HL-60/S4 treated with retinoic acid at 250 ng/mL for 4 days and 3 days (cell line): ENCODE measurements at regions not wholly inside any gene's neighbourhood (a gene's known extent, or its start where the extent isn't known, plus 50 kb on each side); places are given as distances from the start of the nearest gene placed in this dataset.

Experiments used
- in situ Hi-C: fragments of 300-500 bp; cut with MboI; formaldehyde crosslinking; loops from 2 replicates; pipeline ENCODE4 v1.7.0; 2022; ENCODE audit warnings: low sequenced_read_pairs

DNA sequence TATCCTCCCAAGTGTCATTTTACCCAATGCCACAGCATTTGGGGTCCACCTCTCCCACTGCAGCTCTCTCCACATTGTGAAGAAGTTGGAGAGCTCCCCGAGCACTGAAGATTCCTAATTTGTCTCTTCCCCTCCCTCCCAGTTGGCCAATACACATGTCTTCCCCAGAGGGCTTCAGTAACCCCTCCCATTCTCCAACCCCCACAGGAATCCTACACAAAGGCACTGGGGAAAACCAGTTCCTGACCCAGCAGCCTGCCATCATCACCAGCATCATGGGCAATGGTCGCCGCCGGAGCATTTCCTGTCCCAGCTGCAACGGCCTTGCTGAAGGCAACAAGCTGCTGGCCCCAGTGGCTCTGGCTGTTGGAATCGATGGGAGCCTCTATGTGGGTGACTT is 87.3 kb upstream of the WWC1 start:
- in situ Hi-C loops = loop anchor here (25.0 kb wide), 1 partner anchor 467 kb away; no protein-coding TSS in a partner anchor

DNA sequence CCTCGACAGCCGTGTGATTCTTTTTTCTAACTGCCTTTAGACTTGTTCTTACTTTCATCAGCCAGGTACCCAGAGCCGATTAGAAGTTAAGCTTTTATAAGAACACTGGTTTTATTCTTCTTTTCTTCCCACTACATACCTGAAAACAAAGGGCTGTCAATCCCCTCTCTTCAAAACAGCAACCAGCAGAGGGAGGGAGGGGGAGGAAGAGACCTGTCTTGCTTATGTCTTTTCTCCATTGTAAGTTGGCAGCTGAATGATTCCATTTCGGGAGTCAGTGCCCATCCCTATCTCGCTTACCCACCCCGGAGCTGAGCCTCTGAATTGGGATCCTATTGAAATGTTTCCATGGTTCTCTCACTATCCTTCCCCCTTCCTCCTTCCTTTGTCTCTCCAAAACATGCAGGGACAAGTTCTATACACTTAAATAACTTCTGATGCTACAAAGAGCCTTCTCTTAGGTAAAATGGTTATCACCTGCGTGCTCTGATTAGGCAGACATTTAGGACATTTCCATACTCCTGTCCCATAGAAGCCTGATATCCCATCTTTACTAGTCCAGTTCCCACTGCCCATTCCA is 83.9 kb upstream of the WWC1 start:
- in situ Hi-C loops = loop anchor here (25.0 kb wide), 1 partner anchor 470 kb away; no protein-coding TSS in a partner anchor

DNA sequence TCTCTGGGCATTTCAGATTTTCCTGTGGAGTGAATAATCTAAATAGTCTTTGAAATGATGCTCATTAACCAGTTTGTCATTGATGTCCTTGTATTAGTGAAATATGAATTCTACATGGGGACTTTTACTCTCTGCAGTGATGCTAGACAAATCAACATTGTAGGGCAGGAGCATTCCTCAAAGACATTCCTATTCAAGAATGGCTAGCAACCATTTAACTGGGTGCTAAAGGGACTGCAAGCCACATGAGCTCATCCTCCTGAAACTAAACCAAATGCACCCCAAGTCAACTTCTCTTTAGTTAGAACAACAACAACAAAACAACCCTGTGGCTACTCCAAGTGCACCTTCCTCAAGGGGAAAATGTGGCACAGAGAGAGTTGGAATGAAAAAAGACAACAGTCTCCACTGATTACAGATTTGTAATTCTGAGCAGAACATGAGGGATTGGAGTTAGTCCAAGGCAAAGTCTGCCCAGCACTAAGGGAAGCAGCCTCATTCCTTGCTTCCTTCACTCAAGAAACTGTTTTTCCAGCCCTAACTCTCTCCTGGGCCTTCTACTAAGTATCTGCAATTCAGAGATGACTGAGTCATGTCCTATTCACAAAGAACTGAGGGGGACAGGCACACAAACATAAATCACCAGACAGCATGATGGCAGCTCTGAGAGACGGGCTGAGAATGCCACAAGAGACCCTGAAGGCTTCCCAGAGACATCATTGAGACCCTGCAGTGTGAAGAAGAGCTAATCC is 82.0 kb upstream of the WWC1 start:
- in situ Hi-C loops = loop anchor here (25.0 kb wide), 1 partner anchor 472 kb away; no protein-coding TSS in a partner anchor

GRCh38 chr5:168209997-168210396 is 81.4 kb upstream of the WWC1 start:
- in situ Hi-C loops = loop anchor here (25.0 kb wide), 1 partner anchor 473 kb away; no protein-coding TSS in a partner anchor

DNA sequence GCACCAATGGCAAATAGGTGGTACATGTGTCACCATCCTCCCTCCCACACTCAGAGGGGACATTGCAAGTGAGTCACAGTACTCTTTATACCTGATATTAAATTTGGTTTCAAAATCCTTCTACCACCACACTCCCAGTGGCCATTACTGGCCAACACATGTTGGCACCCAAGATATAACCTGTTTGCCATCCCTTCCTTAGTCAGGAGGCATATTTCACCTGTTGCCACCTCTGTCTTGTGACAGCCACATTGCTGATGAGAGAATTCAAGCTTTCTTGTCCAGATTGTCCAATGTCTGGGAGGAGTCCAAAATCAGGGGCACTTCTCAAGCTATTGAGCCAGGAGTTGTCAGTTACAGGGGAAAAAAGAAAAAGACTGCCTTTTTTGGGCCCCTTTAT is 80.2 kb upstream of the WWC1 start:
- in situ Hi-C loops = loop anchor here (25.0 kb wide), 1 partner anchor 474 kb away; no protein-coding TSS in a partner anchor

GRCh38 chr5:168211936-168212335 is 79.5 kb upstream of the WWC1 start:
- in situ Hi-C loops = loop anchor here (25.0 kb wide), 1 partner anchor 475 kb away; no protein-coding TSS in a partner anchor

DNA sequence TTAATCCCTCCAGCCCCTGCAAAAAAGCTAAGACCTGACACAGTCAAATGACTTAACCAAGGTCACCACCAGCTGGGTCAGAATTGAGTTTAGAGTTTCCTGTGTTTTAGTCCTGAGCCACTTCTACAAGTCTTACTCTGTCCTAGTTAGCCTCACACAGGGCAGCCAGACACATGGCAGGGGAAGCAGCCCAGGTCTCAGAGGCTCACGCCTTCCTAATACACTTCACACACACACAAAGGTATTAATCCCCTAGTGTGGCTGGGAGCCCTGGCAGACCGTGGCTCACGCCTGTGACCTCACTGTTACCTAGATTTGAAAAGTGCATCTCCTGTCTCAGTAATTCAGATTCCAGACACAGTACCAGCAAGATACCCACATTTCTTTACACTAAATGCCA is 77.4 kb upstream of the WWC1 start:
- in situ Hi-C loops = loop anchor here (25.0 kb wide), 1 partner anchor 477 kb away; no protein-coding TSS in a partner anchor

- in situ Hi-C loops = loop anchor here (25.0 kb wide), 1 partner anchor 478 kb away; no protein-coding TSS in a partner anchor
Measured at GRCh38 chr5:168214886-168215285, 76.6 kb upstream of the WWC1 start.

GRCh38 chr5:168215646-168216045 is 75.8 kb upstream of the WWC1 start:
- in situ Hi-C loops = loop anchor here (25.0 kb wide), 1 partner anchor 478 kb away; no protein-coding TSS in a partner anchor

- in situ Hi-C loops = loop anchor here (25.0 kb wide), 1 partner anchor 480 kb away; no protein-coding TSS in a partner anchor
Measured at GRCh38 chr5:168216989-168217388, 74.5 kb upstream of the WWC1 start.

DNA sequence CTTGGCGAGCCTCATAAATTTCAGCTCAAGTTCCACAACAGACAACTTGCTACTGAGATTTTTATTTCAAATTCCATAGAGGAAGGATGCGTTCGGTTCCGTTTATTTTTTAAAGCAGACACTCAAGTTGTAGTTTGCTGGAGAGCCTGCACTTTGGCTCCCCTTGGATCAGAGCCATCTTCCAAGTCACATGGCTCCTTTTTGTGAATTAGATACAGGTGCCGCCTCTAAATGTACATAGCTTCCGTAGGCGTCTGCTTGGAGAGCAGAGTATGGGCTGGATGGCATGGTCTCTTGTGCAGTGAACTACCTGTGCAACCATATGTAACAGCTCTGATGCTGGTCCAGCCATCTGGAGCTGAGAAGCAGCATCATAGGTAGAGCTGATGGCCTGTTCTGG is 73.9 kb upstream of the WWC1 start:
- in situ Hi-C loops = loop anchor here (25.0 kb wide), 1 partner anchor 480 kb away; no protein-coding TSS in a partner anchor

GRCh38 chr5:168218746-168219145 is 72.7 kb upstream of the WWC1 start:
- in situ Hi-C loops = loop anchor here (25.0 kb wide), 1 partner anchor 481 kb away; no protein-coding TSS in a partner anchor

GRCh38 chr5:168219515-168220410 is 71.7 kb upstream of the WWC1 start:
- in situ Hi-C loops = loop anchor here (25.0 kb wide), 1 partner anchor 482 kb away; no protein-coding TSS in a partner anchor

DNA sequence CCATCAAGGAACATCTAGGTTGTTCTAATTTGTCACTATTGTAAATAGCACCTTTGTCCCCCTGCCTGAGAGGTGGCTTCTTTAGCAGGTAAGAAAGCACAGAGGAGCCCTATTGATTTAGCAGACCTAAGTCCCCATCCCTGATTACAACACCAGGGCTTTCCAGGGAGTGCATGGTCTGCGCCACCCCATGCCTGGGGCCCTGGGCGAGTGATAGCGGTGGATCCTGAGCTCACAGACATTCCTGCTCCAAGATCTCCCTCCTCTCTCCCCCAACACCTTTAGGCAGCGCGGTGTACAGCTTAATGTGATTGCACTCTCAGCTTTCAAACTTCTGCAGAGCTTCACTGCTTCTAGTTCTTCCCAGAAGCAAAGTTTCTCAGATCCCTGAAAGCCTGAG is 67.4 kb upstream of the WWC1 start:
- in situ Hi-C loops = loop anchor here (25.0 kb wide), 1 partner anchor 487 kb away; no protein-coding TSS in a partner anchor

- in situ Hi-C loops = no loop called here
Measured at GRCh38 chr5:168226012-168226411, 65.4 kb upstream of the WWC1 start.

DNA sequence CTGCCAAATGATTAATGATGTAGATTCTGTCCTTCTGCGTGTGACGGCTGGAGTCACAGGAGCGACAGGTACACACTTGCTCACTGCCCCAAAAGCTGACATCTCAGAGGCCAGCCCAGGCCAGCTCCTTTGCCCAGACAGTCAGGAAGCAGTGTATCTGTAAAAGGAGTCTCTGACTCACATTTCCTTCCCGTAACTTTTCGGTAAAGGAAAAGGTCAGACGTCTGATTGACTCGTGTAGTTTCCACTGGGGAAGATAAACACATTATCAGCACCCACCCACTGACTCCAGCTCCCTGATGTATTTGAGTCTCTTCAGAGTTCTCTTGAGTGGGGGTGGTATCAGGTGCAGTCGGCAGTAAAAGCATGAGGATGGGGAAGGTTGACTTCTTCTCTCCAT is 64.4 kb upstream of the WWC1 start:
- in situ Hi-C loops = no loop called here

DNA sequence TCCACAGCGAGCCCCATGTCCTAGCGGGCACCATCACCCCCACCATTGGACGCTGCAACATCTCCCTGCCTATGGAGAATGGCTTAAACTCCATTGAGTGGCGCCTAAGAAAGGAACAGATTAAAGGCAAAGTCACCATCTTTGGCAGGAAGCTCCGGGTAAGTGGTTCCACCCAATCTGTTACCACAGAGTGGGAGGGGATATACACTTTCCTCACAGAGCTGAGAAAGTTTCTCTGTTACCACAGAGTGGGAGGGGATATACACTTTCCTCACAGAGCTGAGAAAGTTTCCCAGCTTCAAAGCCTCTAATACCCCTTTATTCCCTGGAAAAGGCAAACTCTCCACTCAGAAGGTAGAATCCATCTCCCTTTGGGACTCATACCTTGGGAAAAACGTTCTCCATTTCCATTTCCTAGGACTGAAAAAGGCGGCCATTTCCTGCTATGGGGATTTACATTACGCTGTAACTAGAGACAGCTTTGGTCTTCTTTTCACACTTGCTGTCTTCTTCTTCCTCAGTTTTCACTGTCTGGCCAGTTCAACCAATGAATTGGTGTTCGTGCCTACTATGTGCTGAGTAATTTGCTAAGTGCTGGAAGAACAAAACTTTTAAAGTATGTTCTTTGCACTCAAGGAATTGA is 63.4 kb upstream of the WWC1 start:
- in situ Hi-C loops = no loop called here

DNA sequence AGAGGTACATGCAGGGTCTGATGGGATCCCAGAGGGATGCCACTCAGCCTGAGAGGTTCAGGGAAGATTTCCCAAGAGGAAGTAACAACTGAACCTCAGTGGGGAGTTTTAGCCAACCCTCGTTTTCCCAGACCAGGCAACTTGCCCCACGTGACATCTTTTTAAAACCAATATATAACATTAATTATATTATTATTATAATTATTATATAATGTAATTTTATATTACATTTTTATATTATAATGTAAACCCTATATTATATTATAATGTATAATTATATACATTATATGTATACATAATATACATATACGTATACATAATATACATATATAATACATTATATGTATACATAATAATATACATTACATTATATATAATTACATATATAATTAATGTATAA is 62.8 kb upstream of the WWC1 start:
- in situ Hi-C loops = no loop called here

- in situ Hi-C loops = no loop called here
Measured at GRCh38 chr5:168234133-168234532, 57.3 kb upstream of the WWC1 start.

GRCh38 chr5:168238463-168238862 is 53.0 kb upstream of the WWC1 start:
- in situ Hi-C loops = no loop called here
